HG03354 (cell line): ENCODE measurements at regions not wholly inside any gene's neighbourhood (a gene's known extent, or its start where the extent isn't known, plus 50 kb on each side); places are given as distances from the start of the nearest gene placed in this dataset.
"Not testable (repeated sequence)": the region's sequence is repeated elsewhere in the genome, so short reads cannot be mapped to it uniquely, and the experiment has no call there.

ENCODE experiments used
- ATAC-seq: cut with Tn5 transposase; IDR thresholded peaks from one replicate; pipeline ENCODE4 v1.9.1; 2021; ENCODE audit warnings: mild to moderate bottlenecking; ENCODE audit not compliant: unreplicated experiment, poor library complexity, severe bottlenecking

DNA sequence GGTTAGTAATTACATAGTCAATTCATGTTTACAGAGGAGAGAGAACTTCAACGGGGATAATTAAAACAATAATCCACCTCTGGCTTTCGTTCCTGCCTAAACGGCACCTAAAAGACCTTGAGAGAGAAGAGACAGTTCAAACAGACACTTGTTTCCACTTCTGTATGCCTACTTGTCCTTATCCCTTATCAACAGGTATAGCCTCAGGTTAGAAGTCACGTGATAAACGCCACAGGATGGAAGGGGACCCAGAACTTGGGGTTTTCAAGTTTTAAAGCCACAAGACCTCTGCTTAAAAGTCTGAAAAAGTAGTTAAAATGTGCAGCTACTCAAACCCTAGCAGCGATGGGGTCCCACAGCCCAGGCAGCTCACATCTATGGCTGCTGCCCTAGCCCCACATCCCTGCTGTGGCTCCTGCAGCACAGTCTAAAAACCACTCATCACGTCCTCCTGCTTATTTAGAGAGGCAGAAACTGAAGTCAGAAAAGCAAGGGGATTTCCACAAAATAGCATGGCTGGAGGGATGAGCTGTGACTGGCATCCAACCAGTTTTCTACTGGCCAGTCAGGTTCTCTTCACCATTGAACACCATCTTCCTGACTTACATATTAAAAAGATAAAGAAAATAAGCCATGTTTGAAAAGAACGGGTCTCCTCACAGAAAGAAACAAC is 51.2 kb upstream of the SEC16B start:
- no peak for ATAC-seq

DNA sequence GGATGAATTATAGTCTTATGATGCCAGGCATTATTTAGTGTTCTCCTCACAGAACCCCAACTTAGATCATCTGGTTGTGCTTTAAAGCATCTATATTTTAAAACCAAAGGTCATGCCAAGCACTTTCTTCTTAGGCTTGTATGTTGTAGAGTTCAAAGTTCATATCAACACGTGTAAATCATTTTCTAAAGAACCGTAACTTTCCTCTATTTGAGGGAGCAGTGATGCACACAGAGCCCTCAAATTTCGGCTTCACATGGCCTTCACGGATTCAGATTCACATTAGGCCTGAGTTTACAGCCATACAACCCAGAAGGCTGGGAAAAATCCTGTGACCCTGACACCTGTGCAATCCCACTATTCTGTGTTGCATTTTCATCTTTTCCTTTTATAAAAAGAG is 52.1 kb upstream of the SEC16B start:
- no peak for ATAC-seq

DNA sequence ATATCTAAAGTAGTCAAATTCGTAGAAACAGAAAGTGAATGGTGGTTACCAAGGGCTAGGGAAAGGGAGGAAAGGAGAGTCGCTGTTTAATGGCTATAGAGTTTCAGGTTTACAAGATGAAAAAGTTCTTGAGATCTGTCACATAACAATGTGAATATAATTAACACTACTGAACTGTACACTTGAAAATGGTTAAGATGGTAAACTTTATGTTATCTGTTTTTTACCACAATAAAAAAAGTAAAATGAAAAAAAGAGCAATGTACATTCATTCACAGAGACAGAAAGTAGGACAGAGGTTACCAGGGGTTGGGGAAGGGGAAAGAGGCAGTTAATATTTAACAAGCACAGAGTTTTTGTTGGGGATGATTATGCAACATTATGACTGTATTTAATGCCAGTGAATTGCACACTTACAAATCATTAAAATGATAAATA is 53.3 kb upstream of the SEC16B start:
- peak; percentile 67 for ATAC-seq

DNA sequence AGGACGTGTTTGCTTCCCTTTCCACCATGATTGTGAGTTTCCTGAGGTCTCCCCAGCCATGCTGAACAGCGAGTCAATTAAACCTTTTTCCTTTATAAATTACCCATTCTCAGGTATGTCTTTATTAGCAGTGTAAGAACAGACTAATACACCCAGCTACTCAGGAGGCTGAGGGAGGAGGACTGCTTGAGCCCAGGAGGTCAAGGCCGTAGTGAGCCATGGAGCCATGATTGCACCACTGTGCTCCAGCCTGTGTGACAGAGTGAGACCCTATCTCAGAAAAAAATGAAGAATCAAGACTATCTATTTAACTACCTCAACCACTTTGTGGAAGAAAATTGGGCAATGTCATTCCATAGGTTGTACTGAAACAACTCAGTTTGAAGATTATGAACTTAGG is 54.6 kb upstream of the SEC16B start:
- no peak for ATAC-seq

DNA sequence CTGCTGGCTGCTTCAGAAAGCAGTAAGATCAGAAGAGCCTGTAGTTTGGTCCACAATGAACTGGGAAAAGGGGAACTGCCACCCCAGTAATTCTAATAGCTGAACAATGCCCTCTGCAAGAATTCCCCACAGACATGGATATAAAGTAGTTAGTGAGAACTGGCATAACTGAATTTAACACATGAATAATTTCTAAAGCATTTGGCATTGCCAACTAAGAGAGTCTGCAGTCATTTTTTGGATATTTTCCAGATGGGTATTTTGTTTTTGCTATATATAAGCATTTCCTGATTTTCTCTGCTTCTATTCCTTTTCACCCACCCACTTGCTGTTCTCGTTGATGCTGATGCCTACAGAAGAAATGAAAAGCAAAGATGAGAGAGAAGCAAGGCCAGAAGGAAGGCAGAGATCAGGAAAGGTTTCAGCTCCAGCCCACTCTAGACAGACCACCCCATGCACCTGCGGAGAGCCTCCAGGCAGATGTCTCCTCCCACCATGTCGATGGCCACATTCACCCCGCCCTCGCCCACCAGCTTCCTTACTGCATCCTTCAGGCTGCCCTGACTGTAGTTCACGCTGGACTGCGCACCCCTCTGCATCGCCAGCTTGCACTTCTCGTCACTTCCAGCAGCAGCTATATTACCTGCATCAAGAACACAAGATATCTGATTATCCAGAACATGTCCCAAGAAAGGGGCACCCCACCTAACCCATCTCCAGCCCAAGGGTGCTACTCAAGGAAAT is 55.9 kb upstream of the SEC16B start:
- no peak for ATAC-seq

DNA sequence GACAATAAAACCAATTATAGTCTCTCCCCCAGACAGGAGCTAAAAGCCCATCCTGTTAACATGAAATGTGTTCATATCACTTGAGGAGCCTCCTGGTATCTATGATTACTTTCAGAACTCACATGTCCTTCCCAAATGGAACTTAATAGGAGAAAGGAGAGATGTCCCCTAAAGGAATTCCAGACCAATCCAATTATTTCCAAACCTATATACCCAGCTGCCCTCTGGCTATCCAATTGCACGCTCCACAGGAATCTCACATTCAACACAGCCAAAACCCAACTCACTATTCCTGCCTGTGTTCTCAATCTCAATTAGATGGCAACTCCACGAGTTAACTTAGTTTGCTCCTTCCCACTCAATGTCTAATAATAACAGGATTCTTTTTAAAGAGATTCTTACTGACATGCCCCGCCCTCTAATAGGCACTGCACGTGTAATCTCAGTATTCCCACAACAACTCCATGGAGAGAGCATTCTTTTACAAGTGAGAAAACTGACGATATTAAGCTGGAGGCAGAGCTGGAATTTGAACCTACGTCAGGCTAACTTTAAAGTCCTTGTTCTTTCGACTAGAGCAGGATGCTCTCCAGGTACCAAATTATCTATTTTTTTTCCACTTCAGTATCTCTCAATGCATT is 59.1 kb upstream of the SEC16B start:
- ATAC-seq, result no peak

DNA sequence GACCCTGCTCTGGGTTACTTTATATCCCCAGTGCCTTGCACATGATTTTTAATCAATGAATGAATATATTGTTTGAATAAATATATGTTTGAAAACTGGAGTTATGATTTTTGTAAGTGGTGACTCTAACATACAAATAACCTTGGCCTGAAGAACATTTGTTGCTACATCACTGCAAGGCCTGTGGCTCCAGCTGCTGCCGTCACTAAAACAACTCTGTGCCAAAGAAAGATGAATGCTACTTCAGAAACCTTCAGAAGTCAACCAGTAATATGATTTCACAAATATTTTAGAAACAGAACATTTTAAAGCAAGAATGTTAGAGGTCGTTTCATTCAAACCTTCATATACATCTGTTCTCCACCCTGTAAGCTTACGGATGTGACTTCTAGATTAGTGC is 60.6 kb upstream of the SEC16B start:
- no peak for ATAC-seq

DNA sequence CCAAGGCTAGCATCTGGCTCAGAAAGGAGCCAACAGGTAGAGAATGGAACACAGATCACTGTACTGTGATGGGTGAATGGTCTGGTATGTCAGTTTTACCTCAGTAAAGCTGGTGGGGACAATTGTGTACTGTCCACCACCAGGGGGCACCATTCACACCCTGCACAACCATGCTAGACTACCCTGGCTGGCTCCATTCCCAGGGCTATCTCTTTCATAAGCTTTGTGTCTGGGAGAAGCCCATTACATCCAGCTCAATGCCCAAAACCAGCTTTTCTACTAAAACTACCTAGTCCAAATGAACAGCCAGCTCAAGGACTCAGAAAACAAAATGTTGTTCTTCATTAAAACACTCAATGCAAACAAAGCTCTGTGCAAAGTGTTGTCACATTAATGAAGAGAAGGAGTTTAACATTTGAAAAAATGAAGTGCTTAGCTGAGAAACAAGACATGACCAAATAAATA is 62.0 kb upstream of the RASAL2 start:
- peak; percentile 96 for ATAC-seq

DNA sequence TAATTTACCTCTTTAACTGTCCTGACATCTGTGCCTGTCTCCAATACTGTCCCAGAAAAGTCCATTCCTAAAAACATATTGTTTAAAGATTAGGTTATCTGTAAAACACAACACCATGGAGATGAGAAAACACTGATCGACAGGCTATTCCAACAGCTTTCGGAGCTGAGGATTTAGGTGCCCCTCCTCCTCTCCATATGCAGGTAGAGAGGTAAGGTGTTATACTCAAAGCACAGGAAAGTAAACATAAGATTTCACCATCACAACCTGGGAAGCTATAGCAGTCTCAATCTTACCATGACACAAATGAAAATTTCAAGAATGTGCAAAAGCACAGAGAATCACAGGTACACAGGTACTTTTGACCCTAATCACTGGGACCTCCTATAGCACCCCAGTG is 60.9 kb upstream of the RASAL2 start:
- no peak for ATAC-seq

DNA sequence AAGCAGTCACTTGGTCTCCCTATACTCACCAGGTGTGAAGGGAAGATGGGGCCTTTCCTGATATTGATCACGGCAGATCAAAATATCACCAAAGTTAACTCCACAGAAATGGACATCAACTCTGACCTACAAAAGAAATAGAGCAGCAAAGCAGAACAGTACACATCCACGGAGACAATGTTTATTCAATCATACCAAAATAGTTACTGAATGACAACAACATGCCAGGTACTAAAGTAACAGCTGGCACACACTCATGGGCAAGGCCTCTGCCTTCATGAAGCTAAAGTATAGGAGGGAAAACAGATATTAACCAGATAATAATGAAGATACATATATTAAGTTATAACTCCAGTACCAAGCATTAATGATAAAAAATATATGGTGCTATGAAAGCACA is 59.2 kb upstream of the RASAL2 start:
- ATAC-seq, result no peak

DNA sequence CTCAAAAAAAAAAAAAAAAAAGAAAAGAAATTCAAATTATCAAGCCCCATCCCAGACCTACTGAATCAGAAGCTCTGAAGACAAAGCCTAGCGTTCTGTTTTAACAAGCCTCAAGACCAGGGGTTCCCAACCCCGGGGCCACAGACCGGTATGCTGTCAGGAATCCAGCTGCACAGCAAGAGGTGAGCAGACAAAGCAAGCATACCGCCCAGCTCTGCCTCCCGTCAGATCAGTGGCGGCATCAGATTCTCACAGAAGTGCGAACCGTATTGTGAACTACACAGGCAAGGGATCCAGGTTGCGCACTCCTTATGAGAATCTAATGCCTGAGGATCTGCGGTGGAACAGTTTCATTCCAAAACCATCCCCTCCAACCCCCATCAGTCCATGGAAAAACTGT is 57.8 kb upstream of the RASAL2 start:
- ATAC-seq, result no peak

DNA sequence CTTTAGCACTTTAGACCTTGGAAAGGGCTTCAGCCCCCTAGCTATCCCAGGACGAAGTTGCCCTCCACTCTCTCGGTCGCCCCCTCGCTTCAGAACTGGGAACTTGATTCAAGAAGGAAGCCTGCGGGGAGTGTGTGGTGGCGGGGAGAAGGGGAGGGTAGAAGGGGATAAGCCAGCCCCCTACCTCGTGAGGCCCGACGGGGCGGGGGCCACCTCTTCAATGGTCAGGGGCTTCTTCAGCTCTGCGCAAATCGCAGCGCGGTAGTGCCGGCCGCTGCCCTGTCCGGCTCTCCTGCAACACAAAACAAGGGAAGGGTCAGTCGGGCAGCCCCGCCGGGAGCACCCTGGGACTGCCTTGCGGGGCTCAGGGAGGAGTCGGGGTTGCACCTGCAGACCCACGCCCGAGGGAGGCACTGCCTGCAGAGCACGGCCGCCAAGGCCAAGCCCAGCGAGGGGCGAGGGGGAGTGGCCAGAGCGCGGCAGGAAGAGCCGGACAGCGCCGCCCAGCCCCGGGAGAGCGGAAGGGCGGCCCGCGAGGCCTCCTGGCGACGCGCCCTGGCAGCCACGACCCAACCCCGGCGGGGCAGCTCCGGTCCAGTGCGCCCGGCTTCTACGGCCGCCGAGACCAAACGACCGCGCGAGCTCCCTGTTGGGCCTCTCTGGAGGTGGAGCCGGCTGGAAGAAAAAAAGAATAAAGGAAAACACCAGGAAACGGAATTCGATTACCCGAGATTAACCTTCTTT is 56.2 kb upstream of the RASAL2 start:
- ATAC-seq, result no peak

DNA sequence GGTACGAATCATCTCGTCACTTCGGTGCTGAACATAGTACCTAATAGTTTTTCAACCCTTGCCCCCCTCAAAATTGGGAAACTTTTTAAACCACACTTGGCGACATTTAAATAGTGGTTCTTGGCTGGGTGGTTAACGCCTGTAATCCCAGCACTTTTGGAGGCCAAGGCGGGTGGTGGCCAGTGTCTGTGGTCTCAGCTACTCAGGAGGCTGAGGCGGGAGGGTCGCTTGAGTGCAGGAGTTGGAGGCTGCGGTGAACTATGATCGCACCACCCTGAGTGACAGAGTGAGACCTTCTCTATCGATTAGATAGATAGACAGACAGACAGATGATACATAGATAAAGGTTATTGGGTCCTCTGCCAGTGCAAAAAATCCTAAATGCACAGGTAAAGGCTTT is 55.5 kb upstream of the RASAL2 start:
- ATAC-seq, result no peak

DNA sequence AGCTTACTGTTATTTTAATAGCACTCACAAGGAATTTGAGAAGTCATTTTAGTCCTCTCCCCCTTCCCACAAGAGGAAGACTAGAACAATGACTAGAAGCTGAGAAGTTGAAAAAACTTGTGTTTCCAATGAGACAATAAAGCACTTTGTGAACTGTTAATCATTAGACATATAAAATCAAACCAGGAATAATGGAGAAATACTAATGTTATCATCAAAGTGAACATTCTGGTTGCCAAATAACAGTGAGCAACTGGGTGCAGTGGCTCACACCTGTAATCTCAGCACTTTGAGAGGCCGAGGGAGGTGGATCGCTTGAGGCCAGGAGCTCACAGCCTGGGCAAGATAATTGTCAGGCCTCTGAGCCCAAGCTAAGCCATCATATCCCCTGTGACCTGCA is 54.0 kb upstream of the RASAL2 start:
- ATAC-seq, result no peak

DNA sequence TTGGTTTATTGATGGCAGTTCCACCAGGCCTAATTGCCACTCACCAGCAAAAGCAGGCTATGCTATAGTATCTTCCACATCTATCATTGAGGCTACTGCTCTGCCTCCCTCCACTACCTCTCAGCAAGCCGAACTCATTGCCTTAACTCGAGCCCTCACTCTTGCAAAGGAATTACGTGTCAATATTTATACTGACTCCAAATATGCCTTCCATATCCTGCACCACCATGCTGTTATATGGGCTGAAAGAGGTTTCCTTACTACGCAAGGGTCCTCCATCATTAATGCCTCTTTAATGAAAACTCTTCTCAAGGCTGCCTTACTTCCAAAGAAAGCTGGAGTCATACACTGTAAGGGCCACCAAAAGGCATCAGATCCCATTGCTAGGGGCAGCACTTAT is 50.0 kb upstream of the RASAL2 start:
- not testable (repeated sequence) for ATAC-seq
